NCI-H187 treated with DMSO at 0.1 percent for 48 hours (cell line): ENCODE measurements at regions not wholly inside any gene's neighbourhood (a gene's known extent, or its start where the extent isn't known, plus 50 kb on each side); places are given as distances from the start of the nearest gene placed in this dataset.
"Not testable (repeated sequence)": the region's sequence is repeated elsewhere in the genome, so short reads cannot be mapped to it uniquely, and the experiment has no call there.

Source experiments
- DNase-seq: peaks from one replicate; lab custom pipeline; 2025; lab: John Stamatoyannopoulos, UW

DNA sequence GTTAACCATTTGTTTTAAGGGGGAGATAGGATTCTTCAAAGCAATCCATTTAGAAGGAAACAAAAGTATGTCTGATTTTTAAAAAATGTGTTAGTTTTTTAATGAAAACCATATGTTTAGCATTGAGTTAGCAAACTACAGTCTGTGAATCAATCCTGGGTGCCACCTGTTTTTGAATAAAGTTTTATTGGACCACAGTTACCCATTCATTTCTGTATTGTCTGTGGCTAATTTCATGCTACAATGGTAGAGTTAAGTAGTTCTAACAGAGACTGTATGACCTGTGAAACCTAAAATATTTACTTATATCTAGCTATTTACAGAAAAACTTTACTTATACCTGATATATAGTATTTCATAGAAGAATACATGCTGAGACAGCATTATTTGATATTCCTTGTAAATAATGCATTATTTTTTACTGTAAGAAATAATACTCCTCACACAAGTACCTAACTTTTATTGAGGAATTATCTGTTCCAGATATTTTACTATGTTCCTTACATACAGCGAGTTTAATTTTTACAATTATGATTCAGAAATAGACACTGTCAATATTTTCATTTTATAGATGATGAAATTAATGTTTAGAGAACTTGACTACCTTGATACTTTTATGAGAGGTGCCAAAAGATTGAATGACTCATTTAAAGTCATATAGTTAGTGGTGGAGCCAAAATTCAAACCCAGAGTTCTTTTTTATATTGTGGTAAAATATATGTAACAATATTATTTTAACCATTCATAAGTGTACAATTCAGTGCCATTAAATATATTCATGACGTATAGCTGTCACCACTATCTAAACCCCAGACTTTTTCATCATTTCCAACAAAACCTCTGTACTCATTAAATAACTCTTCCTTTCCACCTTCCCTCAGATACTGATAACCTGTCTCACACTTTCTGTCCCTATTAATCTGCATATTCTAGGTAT, 122.0 kb downstream of the GLUD2 start:
- no peak for DNase-seq

DNA sequence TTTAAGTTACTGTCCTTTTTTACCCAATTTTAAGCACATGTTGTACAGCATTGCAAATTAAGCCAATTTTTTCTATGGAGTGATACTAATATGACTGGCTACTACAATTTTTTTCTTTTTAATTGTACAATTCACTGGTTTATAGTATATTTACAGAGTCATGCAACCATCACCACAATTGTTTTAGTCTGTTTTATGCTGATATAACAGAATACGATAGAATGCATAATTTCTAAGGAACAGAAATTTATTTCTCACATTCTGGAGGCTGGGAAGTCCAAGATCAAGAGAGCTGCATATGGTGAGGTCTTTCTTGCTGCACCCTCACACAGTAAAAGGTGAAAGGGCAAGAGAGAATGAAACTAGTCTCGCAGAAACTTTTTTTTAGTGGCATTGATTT, 125.3 kb downstream of the GLUD2 start:
- no peak for DNase-seq

DNA sequence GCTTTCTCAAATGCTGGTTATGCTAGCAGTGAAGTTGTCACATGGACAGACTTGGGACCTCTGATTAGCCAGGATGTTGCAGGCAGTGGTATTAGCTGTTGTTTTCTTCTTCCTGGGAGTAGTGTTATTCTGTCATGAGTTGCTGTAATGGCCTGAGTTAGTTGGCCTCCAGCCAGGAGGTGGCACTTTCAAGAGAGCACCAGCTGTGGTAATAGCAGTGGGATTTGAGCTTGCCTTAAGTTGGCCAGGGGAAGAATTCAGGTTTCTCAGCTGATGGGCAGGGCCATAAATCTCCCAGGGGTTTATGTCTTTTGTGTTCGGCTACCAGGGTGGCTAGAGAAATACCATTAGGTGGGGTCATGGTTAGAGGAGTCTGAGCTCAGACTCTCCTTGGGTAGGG, 132.6 kb downstream of the GLUD2 start:
- DNase-seq, result no peak

DNA sequence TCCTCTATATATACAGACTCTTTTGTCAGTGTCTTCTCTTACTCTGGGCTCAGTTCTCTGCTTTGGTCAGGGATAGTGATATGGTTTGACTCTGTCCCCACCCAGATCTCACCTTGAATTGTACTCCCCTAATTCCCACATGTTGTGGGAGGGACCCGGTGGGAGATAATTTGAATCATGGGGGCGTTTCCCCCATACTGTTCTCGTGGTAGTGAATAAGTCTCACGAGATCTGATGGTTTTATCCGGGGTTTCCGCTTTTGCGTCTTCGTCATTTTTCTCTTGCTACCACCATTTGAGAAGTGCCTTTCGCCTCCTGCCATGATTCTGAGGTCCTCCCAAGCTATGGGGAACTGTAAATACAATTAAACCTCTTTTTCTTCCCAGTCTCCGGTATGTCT, 144.4 kb downstream of the GLUD2 start:
- no peak for DNase-seq

DNA sequence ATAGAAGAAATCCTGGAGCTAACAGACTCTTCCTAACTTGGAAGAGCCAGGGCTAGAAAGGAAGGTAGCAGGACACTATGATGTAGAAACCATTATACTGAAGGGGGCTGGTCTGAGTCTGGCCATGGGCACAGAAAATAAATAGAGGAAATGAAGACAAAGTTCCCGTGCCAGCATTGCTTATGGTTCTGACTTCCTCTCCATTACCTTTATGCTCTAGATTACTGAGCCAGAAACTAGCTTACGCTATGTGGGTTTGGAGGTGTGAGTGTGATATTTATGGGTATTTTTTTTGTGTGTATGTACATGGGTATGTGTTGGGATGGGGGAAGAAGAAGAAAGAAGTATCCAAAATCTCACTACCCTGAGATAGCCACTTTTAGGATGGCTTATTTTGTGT, 148.3 kb downstream of the GLUD2 start:
- DNase-seq, result no peak

DNA sequence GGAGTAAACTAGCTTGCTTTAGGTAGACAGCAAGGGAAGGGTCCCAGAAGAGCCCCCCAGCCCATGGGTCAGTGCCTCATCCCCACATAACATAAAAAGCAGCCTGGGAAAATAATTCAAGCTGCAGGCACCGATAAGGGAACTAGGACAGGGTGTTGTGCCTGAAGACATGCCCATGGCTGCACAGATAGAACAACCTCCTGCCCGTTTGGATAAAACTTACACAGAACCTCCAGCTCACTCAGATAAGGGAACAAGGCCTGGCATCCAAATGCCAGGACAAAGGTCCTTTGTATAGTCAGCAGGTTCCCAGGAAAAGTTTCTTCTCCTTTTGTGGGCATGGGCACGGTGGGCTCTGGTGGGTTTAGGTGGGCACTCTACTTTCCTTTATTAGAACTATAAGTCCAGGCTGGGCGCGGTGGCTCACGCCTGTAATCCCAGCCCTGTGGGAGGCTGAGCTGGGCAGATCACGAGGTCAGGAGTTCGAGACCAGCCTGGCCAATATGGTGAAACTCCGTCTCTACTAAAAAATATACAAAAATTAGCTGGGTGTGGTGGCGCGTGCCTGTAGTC, 149.5 kb downstream of the GLUD2 start:
- not testable (repeated sequence) for DNase-seq

DNA sequence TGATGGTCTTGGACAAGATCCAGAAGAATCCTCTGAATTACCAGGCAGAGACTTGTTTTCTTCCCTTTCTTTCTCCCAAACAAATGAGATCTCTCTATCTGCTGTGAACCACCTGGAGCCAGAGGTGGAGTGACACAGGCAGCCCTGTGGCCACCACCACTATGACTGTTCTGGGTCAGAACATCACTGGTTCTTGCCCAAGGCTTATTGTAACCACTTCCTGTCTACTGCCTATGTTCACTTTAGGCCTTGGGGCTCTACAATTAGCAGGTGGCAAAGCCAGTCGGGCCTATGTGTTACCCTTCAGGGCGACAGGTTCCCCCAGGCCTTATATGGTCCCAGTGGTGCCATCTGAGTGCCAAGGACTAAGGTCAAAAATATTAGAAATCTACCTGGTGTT, 161.2 kb downstream of the GLUD2 start:
- no peak for DNase-seq

DNA sequence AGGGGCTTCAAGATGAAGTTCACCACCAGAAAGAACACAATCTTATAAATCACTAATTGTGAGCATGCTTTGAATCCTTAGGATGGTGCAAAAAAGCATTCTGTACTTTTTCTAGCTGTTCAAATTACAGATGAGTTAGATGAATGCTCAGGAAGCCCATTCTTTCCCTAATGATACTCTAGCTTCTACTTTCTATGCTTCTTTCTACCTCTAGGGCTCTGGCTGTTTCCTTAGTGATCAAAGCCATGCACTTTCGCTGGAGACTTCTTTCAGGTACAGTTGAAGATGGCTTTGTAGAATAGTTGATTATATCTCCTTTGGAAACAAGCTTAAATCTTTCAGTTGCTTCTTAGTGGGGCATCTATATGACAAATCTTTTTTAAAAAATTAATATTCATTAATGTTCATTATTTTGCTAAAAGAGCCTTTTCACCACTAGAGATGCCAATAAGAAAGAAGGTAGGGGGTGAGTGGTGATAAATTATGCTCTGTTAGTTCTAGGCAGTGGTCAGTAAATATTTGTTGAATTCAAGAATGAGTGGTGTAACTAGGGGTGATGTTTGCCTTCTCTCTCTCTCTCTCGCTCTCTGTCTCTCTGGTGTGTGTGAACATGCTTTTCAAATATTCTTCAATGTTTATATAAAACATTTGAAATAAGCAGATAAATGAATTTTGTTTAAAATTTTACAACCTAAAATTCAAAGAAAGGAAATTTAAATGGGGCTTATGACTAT, 169.4 kb downstream of the GLUD2 start:
- DNase-seq, result no peak

DNA sequence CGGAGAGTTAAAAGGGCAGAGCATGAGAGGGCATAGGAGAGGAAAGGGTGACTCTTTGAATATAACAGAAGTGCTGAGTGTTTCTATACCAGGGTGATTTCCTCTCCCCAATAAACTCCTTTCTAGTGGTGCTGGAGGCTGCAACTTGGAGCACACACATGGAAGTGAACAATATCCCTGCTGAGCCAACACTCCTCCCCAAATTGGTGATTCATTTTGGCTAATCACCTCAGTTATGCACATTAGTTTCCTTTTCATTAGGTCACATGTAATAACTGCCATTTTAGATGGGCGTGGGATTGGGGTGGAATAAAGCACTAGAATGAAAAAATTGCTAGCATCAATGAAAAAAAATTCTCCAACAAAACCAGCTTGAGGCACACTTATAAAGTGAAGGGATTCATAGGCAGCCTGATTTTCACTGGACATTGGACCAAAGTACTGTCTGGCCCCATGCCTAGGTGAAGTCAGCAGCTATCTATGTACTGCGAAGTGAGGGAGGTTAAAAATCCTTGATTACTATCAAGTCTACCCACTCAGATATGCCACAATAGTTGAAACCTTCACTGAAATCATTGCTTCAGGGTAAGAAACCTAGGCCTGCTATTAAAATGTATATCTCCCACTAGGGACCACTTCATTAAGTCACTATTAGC, 174.0 kb downstream of the GLUD2 start:
- DNase-seq, result no peak

DNA sequence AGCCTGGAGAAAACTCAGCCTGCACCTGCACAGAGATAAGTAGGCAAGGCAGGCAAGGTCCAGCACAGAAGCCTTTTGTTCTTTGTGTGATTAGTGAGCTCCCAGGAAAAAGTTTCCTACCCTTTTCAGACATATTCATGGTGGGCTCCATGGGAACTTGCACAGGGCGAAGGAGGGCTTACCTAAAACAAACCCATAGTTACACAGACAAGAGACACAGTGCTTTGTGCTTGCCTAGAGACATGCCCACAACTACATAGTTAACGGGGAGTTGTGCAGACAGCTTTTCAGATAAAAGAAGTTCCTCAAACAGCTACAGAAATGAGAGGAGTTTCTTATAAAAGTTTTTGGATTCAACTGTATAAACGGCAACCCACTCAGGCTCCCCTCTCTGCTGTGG, 180.5 kb downstream of the GLUD2 start:
- DNase-seq, result no peak

DNA sequence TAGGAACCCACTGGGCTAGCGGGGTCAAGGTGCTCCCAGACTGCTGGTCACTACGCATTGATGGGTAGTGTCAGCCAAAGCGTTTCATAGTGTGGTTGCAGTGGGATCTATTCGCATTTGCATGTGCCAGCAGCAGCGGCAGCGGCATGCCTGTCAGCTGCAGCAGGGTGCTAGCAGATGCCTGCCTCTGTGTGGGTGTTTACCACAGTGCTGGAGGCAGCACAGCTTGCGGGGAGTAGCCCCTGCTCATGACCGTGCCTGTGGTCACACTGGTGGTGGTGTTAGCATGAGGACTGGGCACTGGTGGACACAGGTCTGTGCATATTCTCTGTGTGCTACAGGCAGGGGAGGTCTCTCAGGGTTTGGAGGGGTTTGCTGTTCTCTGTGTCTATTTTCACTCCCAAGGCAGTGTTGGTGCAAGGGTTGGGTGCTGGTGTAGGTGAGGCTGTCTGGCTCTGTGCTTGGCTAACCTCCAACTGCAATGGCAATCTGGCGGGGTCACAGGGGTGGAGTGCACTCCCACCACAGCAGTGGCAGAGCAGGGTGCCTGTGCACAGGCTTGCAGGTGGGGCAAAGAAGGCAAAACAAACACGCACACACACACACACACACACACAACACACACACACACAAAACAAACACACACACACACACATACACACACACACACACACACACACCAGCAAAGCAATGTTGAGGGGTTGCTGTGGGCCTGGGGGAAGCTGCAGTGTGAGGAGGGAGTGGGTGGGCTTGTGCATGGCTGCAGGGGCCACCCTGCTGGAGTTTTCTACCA, 184.4 kb downstream of the GLUD2 start:
- no peak for DNase-seq

DNA sequence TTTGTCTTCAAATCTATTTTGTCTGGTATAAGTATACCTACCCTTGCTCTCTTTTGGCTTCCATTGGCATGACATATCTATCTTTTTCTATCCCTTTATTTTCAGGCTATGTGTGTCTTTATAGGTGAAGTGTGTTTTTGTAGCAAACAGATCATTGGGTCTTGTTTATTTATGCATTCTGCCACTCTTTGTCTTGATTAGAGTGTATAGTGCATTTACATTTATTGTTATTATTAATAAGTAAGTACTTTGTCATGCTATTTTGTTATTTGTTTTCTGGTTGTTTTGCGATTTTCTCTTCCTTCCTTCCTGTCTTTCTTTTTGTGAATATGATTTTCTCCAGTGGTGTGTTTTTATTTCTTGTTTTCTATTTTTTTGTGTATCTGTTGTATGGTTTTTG, 188.6 kb downstream of the GLUD2 start:
- DNase-seq, result no peak

DNA sequence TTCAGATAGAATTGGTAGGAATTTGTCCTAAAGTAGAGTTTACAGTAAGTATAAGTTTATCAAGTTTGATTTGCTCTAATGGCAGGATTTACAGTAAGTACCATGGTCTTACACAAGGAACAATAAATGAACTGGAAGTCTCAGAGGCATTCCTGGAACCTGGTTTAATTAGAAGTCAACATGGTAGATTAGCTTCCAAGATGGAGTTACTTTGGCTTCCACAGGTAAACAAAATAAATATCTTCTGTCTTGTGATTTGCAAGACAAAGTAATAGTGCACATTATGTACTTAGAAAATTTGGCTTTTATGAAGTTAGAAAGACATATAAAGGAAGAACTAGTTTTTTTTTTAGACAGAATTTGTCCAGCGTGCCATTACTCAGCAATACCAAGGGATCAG, 190.7 kb downstream of the GLUD2 start:
- DNase-seq, result no peak

DNA sequence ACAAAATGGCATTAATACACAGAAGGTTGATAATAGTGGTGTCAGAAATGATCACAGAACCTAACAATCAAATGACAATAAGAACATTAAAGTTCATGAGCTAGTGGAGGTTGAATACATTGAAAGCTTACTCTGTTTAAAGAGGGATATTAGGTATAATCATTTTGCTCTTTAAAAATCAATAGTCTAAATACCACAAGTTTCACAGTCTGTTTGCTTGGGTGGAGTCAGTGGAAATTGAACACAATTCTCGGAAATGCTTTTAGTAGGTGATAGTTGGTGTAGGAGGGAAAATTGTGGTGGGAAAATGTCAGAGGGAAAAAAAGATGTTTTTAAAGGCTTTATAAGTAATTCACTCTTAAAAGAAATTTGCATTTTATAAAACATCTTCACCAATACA, 197.1 kb downstream of the GLUD2 start:
- no peak for DNase-seq

DNA sequence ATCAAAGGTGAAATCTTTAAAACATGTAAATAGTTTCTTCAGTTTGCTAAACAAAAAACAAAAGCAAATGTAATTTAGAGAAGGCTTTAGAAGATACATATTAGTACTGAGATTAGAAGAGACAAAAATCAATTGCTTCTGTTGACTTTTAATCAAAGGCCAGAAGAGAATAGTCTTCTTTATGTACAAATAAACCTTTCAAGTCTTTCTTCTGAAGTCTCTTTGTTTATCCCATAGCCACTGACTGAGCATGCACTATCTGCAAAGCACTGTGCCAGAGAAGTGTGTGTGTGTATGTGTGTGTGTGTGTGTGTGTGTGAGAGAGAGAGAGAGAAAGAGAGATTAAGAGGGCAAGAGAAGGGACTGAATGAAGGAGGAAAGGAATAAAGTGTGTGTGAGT, 198.4 kb downstream of the GLUD2 start:
- DNase-seq, result no peak

DNA sequence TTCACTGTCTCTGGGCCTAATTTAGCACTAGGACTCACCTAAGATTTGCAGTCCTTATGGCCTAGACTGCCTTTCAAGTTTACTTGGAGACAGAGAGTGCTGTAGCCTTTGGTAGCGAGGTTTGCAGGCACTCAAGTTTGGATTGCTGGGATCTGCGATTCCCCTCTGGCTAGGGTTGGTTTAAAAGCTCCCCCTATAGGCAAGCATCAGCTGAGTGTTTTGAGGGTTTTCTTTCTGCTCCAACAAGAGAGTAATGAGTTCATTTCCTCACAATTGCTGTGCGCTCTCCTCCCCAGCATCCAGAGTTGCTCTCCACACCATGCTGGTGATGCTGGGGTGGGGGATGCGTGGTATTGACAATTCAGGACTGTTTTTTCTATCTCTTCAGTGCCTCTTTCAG, 206.9 kb downstream of the GLUD2 start:
- no peak for DNase-seq

DNA sequence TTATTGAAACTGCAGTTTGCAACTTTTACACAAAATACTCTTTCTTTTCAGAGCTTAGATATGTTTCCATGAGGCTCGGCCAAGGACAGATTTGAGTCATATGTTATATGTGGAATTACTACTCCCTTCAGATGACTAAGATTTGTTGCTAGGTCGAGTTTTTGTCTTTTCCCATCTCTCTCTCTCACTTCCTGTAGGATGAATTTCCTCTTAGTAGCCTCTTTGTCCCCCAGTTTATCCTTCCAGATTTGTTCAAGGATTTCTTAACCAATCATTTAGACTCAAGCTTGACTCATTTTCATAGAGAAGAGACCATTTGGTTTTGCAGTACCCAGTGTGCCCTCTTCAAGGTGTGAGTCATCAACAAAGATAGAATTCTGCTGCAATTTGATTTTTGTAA, 209.2 kb downstream of the GLUD2 start:
- DNase-seq, result no peak

DNA sequence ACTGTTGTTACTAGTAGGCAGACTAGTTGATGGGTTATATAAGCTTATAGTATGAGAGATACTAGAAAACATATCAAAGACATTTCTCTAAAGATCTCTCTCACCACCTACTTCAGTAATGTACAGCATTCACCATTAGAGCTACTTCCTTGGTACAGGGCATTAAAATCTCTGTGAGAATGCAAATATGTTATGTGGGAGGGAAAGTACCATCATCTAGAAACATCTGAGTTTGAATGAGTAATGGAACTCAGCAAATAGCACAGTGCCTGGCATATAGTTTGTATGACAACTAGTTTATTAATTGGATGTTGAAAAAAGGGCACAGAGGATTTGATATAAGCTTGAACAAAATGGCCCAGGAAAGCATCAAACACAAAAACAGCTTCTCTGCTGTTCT, 211.1 kb downstream of the GLUD2 start:
- DNase-seq, result no peak

DNA sequence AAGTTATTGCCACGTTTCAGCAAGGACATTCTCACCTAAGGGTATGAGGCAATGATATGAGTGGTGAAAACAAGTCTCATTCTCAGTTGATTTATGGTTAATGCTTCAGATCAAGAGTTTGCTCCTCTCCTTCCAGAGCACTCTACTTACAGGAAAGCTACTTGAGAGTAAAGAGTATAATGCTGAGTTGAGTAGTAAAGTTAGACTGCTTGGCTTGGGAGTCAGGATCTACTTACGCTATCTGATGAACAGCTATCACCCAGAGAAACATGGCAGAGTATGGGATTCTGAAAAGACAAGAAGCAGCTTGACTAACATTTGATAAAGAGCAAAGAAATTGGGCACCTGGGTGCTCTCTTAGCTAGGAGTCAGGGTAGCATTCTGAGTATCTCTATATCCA, 211.8 kb downstream of the GLUD2 start:
- no peak for DNase-seq

DNA sequence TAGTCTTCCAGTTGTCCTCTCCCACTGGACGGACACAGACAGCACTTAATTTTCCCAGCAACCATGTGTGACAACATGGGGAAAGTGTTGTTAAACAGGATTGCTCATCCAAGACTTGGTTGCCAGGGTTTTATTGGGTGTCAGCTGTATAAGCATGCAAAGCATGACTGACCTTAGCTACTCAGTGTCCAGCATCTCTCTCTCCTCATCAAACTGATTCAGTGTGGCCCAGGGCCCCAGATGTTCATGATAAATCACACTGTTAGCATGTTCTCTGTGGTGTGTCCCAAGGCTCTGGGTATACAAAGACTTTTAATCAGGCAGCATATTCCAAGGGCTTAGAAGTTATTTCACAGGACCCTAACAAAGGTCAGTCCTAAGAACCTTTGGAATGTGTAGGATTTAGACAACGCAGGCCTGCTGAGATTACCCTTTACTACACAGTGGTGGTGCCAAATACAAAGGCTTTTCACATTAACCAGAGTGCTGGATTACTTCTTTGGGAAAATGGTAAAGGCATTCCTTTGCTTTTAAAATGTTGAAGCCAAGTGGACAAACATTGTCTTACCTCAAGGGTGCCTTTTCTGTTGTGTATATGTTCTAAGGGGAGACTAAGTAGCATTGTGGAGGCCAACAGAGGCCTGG, 213.3 kb downstream of the GLUD2 start:
- no peak for DNase-seq

DNA sequence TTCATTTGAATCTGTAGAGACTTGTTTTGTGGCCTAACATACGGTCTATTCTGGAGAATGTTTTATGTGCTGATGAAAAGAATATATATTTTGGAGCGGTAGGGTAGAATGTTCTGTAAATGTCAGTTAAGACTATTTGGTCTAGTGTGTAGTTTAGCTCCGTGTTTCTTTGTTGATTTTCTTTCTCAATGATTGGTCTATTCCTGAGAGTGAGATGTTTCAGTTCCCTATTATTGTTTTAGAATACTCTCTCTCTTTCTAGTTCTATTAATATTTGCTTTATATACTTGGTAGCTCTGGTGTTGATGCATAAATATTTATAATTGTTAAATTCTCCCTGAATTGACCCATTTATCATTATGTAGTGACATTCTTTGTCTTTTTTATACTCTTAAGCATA, 236.5 kb downstream of the GLUD2 start:
- no peak for DNase-seq
